ENCODE measurements at regions not wholly inside any gene's neighbourhood (a gene's known extent, or its start where the extent isn't known, plus 50 kb on each side); places are given as distances from the start of the nearest gene placed in this dataset.

- TF ChIP-seq CTCF (IDR thresholded peaks at IDR 0.05 in 8 of 11, conservative IDR thresholded peaks at IDR 0.05 in 3 of 11) (no peak), POLR2A (IDR thresholded peaks at IDR 0.05) (no peak), POLR2AphosphoS5 (IDR thresholded peaks at IDR 0.05) (no peak)
Measured at GRCh38 chr1:189816558-189816957, 661.1 kb downstream of the BRINP3 start.
